ENCODE measurements at regions not wholly inside any gene's neighbourhood (a gene's known extent, or its start where the extent isn't known, plus 50 kb on each side); places are given as distances from the start of the nearest gene placed in this dataset.

DNA sequence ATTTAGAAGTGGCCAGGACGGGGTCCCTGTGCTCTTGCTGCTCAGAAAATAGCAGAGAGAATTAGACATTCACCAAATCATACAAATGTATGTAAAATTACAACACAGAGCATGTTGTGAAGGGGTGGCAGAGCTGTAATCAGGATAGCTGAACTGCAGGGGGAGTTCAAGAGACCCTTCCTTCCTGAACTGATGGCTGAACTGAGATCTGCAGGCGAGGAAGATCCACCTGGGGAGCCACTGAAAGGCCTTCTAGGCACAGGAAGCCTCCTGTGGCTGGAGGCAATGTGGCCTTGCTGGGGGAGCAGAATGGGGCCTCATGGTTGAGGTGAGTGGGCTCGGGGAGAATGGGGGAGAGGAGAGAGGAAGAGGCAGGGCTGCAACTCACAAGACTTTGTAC is 216.5 kb downstream of the PRDM2 start:
- intact Hi-C loops (cut with DNase I) = no loop called here
- ATAC-seq (no peak), DNase-seq (no peak)
- no peak overlapping the region for H3K4me3 ChIP-seq
- no peak overlapping the region for H3K27ac ChIP-seq
- H3K27me3 ChIP-seq (ENCODE audit: insufficient read depth in 3 of 3, low read length in 2 of 3) = no peaks in the 10 kb centered on the region
- TF ChIP-seq, protein P1, sequence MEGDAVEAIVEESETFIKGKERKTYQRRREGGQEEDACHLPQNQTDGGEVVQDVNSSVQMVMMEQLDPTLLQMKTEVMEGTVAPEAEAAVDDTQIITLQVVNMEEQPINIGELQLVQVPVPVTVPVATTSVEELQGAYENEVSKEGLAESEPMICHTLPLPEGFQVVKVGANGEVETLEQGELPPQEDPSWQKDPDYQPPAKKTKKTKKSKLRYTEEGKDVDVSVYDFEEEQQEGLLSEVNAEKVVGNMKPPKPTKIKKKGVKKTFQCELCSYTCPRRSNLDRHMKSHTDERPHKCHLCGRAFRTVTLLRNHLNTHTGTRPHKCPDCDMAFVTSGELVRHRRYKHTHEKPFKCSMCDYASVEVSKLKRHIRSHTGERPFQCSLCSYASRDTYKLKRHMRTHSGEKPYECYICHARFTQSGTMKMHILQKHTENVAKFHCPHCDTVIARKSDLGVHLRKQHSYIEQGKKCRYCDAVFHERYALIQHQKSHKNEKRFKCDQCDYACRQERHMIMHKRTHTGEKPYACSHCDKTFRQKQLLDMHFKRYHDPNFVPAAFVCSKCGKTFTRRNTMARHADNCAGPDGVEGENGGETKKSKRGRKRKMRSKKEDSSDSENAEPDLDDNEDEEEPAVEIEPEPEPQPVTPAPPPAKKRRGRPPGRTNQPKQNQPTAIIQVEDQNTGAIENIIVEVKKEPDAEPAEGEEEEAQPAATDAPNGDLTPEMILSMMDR (IDR thresholded peaks at IDR 0.05) = no peak
- H3K36me3 ChIP-seq (ENCODE audit: insufficient read depth in 1 of 2, low read depth in 1 of 2) = no peaks in the 10 kb centered on the region
- no peaks in the 10 kb centered on the region for H3K4me1 ChIP-seq
- no peaks in the 10 kb centered on the region for H3K9me3 ChIP-seq
- WGBS, 3 donors = 62 to 84% (median 82%) methylated on average over 3 of the region's 3 CpGs

DNA sequence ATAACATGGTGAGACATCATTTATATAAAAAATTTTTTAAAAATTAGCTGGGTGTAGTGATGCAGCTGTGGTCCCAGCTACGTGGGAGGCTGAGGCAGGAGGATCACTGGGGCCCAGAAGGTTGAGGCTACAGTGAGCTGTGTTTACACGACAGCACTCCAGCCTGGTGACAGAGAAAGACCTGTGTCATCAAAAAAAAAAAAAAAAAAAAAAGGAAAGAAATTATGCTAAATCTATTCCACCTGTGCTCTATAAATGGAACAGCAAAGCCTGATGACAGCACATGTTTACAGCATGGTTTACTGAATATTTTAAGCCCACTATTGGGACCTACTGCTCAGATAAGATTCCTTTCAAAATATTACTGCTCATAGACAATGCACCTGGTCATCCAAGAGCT is 217.6 kb downstream of the PRDM2 start:
- no peaks in the 10 kb centered on the region for H3K27me3 ChIP-seq (ENCODE audit: insufficient read depth in 3 of 3, low read length in 2 of 3)
- H3K4me1 ChIP-seq = no peaks in the 10 kb centered on the region
- intact Hi-C loops (cut with DNase I) = no loop called here
- TF ChIP-seq, protein P1 (IDR thresholded peaks at IDR 0.05) = no peak
- H3K27ac ChIP-seq = no peak overlapping the region
- no peak overlapping the region for H3K4me3 ChIP-seq
- DNase-seq (no peak), ATAC-seq (no peak)
- WGBS, 3 donors = 60 to 68% (median 67%) methylated on average over 2 of the region's 2 CpGs
- no peaks in the 10 kb centered on the region for H3K9me3 ChIP-seq
- no peaks in the 10 kb centered on the region for H3K36me3 ChIP-seq (ENCODE audit: insufficient read depth in 1 of 2, low read depth in 1 of 2)

DNA sequence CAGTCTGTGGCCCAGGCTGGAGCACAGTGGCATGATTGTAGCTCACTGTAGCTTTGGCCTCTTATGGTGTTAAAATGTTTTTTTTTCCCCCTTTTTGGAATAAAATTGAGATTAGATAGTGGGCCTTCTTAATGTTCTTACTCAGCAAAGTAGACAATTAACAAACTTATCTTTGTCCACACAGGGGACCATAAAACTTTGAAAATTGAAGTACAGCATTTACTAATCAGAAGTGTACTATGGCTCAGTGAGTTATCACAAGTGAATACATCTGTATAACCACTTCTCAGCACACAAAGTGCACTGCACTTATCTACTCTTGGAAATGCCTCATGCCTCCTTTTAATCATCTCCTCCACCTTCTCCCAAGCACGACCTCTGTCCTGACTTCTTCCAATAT is 218.9 kb downstream of the PRDM2 start:
- DNase-seq (no peak), ATAC-seq (no peak)
- no peaks in the 10 kb centered on the region for H3K9me3 ChIP-seq
- H3K4me1 ChIP-seq = no peaks in the 10 kb centered on the region
- TF ChIP-seq, protein P1 (IDR thresholded peaks at IDR 0.05) = no peak
- H3K4me3 ChIP-seq = no peak overlapping the region
- intact Hi-C loops (cut with DNase I) = no loop called here
- H3K36me3 ChIP-seq (ENCODE audit: insufficient read depth in 1 of 2, low read depth in 1 of 2) = no peaks in the 10 kb centered on the region
- H3K27ac ChIP-seq = no peak overlapping the region
- WGBS, 3 donors = 82 to 92% (median 89%) methylated on average over 1 of the region's 1 CpG
- no peaks in the 10 kb centered on the region for H3K27me3 ChIP-seq (ENCODE audit: insufficient read depth in 3 of 3, low read length in 2 of 3)

DNA sequence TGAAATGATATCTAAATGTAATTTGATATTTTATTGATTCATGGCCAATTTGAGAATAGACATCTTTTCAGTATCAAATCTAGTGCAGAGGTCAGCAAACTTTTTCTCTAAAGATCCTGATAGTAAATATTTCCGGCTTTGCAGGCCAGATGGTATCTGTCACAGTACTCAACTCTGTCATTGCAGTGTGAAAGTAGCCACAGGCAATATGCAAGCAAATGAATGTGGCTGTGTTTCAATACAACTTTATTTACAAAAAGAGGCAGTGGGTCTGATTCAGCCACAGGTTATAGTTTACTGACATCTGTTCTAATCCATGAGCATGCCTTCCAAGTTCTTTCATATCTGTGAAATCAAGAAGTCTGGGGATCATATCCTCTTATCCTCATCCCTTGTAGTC is 221.2 kb downstream of the PRDM2 start:
- intact Hi-C loops (cut with DNase I) = no loop called here

More for the DNA sequence above, 221.2 kb downstream of the PRDM2 start:
- TF ChIP-seq, protein P1 (IDR thresholded peaks at IDR 0.05) = no peak
- Histone ChIP-seq H3K4me1 (no peaks in the 10 kb centered on the region), H3K27me3 (ENCODE audit: insufficient read depth in 3 of 3, low read length in 2 of 3) (peaks cover 0 to 5% (median 0%) of the 10 kb centered on the region in 3 donors), H3K4me3 (no peak overlapping the region), H3K27ac (no peak overlapping the region), H3K9me3 (no peaks in the 10 kb centered on the region), H3K36me3 (ENCODE audit: insufficient read depth in 1 of 2, low read depth in 1 of 2) (no peaks in the 10 kb centered on the region)
- no peak for DNase-seq
- ATAC-seq = no peak
- WGBS, 3 donors = 23 to 52% (median 42%) methylated on average over 1 of the region's 1 CpG

Measured in psoas muscle (tissue), 7 donors.